K562 (cell line): ENCODE measurements at regions not wholly inside any gene's neighbourhood (a gene's known extent, or its start where the extent isn't known, plus 50 kb on each side); places are given as distances from the start of the nearest gene placed in this dataset.

ENCODE experiments used
- ATAC-seq: fragments of 200-7000 bp; cut with Tn5 transposase; 3 replicates; pipeline ENCODE4 v1.9.1; 2020; ENCODE audit warnings: moderate library complexity
- BruUV-seq: library from RNA; stranded (reverse); fragments of 400-500 nt; replicated peaks from 2 replicates; lab custom pipeline; 2021; lab: Mats Ljungman, UMichigan
- CTCF ChIA-PET: fragments of 300-600 bp; formaldehyde crosslinking; extraction: SDS; loops from one replicate; lab custom pipeline; 2021; ENCODE audit warnings: low intra/inter-chr PET ratio; lab: Yijun Ruan, JAX
- POLR2A ChIA-PET: fragments of 300-600, 350-650 bp; sonication (Branson Sonifier 250); formaldehyde crosslinking; extraction: SDS; loops from one replicate; lab custom pipeline; 2021; ENCODE audit warnings: antibody characterized with exemption, inconsistent platforms; lab: Yijun Ruan, JAX
- DNase-seq, 4 experiments: peaks; one replicate each; pipeline versions ENCODE4 v3.0.0 to v3.0.0-alpha.2; 2011 to 2018; ENCODE audit warnings: low spot score in 3 of 4, mixed read lengths in 3 of 4; ENCODE audit errors: extremely low read depth in 1 of 4
- FAIRE-seq: peaks from 2 replicates; lab custom pipeline; 2011; peaks lifted over from hg19 to GRCh38; lab: Jason Lieb, UNC
- H2AFZ ChIP-seq: 2 replicates; pipeline ENCODE4 v1.6.0; 2011; ENCODE audit warnings: low read depth, low read length, control low read depth, inconsistent platforms
- H3K27ac ChIP-seq: fragments of 200-600 bp; 3 replicates; pipeline ENCODE4 v1.8.0; 2011; ENCODE audit warnings: low read depth, mild to moderate bottlenecking, control low read depth, inconsistent platforms, low read length, moderate library complexity, mixed read lengths; ENCODE audit errors: extremely low read depth
- H3K27me3 ChIP-seq, 2 experiments: fragments of 300-600 bp in 1 of 2; 2 replicates in 1 of 2; 3 replicates in 1 of 2; pipeline versions ENCODE4 v1.6.0 to v1.8.0; 2011; ENCODE audit warnings: inconsistent platforms in 2 of 2, low read length in 2 of 2, mild to moderate bottlenecking in 1 of 2, mixed read lengths in 1 of 2, moderate library complexity in 1 of 2; ENCODE audit not compliant: control insufficient read depth in 2 of 2, insufficient read depth in 2 of 2
- H3K36me3 ChIP-seq: fragments of 300-600 bp; 3 replicates; pipeline ENCODE4 v1.8.0; 2011; ENCODE audit warnings: mild to moderate bottlenecking, low read length, inconsistent platforms; ENCODE audit not compliant: control insufficient read depth, insufficient read depth
- H3K4me1 ChIP-seq, 2 experiments: fragments of 200-600 bp in 1 of 2; replicated peaks in 1 of 2; 2 replicates in 1 of 2; 3 replicates in 1 of 2; pipeline versions ENCODE4 v1.5.1 to v1.8.0; 2011; ENCODE audit warnings: inconsistent platforms in 2 of 2, low read length in 2 of 2, mild to moderate bottlenecking in 1 of 2, mixed read lengths in 1 of 2, moderate library complexity in 1 of 2; ENCODE audit not compliant: control insufficient read depth in 2 of 2, insufficient read depth in 2 of 2
- H3K4me2 ChIP-seq: 2 replicates; pipeline ENCODE4 v1.6.1; 2011; ENCODE audit warnings: low read length, control low read depth, inconsistent platforms, mixed read lengths; ENCODE audit not compliant: insufficient read depth
- H3K4me3 ChIP-seq: fragments of 200-600 bp; sonication (generic), shearing (Covaris generic); 2 replicates; pipeline ENCODE4 v1.5.1; 2016; ENCODE audit warnings: control low read depth, inconsistent platforms
- H3K79me2 ChIP-seq: fragments of 200-600 bp; 3 replicates; pipeline ENCODE4 v1.8.0; 2011; ENCODE audit warnings: low read length, inconsistent platforms; ENCODE audit not compliant: control insufficient read depth, insufficient read depth
- H3K9ac ChIP-seq, 2 experiments: 2 replicates each; pipeline versions ENCODE4 v1.6.0 to v1.6.1; 2011; ENCODE audit warnings: low read depth in 2 of 2, low read length in 2 of 2, control low read depth in 1 of 2, inconsistent platforms in 1 of 2, mild to moderate bottlenecking in 1 of 2, mixed read lengths in 1 of 2; ENCODE audit not compliant: insufficient read depth in 1 of 2
- H3K9me1 ChIP-seq: one replicate; pipeline ENCODE4 v1.6.0; 2011; ENCODE audit warnings: inconsistent platforms, mild to moderate bottlenecking, low read length, moderate library complexity; ENCODE audit not compliant: control insufficient read depth, insufficient read depth
- H3K9me3 ChIP-seq: replicated peaks from 2 replicates; pipeline ENCODE4 v1.5.1; 2011; ENCODE audit warnings: low read depth, low read length, inconsistent platforms; ENCODE audit not compliant: control insufficient read depth, insufficient read depth
- H4K20me1 ChIP-seq: replicated peaks from 2 replicates; pipeline ENCODE4 v1.6.1; 2011; ENCODE audit warnings: low read length, inconsistent platforms, mixed read lengths; ENCODE audit not compliant: control insufficient read depth, insufficient read depth
- EHMT2 ChIP-seq: fragments of 450-650 bp; IDR thresholded peaks from 2 replicates; pipeline ENCODE4 v1.6.1; 2018; ENCODE audit warnings: antibody characterized with exemption
- MIER1 ChIP-seq: fragments of 450-650 bp; IDR thresholded peaks from 2 replicates; pipeline ENCODE4 v1.6.1; 2016; ENCODE audit warnings: antibody characterized with exemption, mild to moderate bottlenecking, low read depth
- POLR2H ChIP-seq: IDR thresholded peaks from 2 replicates; pipeline ENCODE4 v1.6.1; 2016; ENCODE audit warnings: missing genetic modification characterization, low read depth, mild to moderate bottlenecking, control low read depth, missing compliant biosample characterization, moderate library complexity
- WGBS: fragments of 100-300 bp; shearing (Covaris generic); methylation state at CpG from one replicate; pipeline ENCODE4 v1.1.6; 2016; ENCODE audit warnings: low coverage, mixed read lengths; ENCODE audit not compliant: insufficient coverage; ENCODE audit errors: missing lambda C conversion rate; 5-methylcytosine and 5-hydroxymethylcytosine counted together
- in situ Hi-C: fragments of 300-500 bp; cut with MboI; formaldehyde crosslinking; loops from 4 replicates; pipeline ENCODE4 v1.15.0; 2018; ENCODE audit warnings: inconsistent platforms, mixed read lengths
- intact Hi-C: fragments of 100-400 bp; cut with micrococcal nuclease; formaldehyde crosslinking; loops from 2 replicates; pipeline ENCODE4 v1.14.2; 2022
- TF ChIP-seq, protein P1 (sequence below), 2 experiments: fragments of 450-650 bp; formaldehyde crosslinking in 1 of 2; IDR thresholded peaks; 2 replicates each; pipeline versions ENCODE4 v1.4.0 to v1.6.1; 2014 to 2020; ENCODE audit warnings: mild to moderate bottlenecking in 2 of 2, borderline replicate concordance in 1 of 2, low read depth in 1 of 2

DNA sequence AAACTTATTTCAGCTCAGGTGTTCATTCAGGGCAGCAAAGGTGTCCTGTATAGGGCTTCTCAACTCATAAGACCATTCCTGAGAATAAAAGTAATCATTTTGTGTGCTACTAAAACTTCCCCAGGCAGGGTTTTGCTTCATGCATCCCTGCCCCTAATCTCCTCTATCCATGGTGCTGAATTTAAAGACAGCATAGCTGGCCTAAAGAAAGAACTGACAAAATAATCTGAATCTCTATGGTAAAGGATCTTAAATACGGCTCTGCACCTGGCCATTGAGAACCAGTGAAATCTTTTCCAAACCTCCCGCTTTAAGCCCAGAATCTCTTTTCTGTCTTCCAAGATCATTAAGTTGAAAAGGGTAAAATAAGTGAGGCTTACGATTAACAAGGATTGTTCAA lies 292.1 kb upstream of the KLHL29 start:
- no TSS peak for BruUV-seq
- Histone ChIP-seq H3K9me3 (no peaks in the 10 kb centered on the region), H3K27me3 (no peaks in the 10 kb centered on the region), H4K20me1 (no peaks in the 10 kb centered on the region), H3K4me1 (no peaks in the 10 kb centered on the region), H3K79me2 (no peaks in the 10 kb centered on the region), H3K9ac (no peak overlapping the region), H3K4me3 (no peak overlapping the region), H3K9me1 (no peaks in the 10 kb centered on the region), H3K27ac (no peak overlapping the region), H2AFZ (no peak overlapping the region), H3K4me2 (no peak overlapping the region), H3K36me3 (no peaks in the 10 kb centered on the region)
- DNase-seq: no peak
- ChIA-PET CTCF (no interaction called here), POLR2A (no interaction called here)
- ATAC-seq: no peak
- FAIRE-seq: no peak
- WGBS: 4% methylated on average over 3 of the region's 3 CpGs
- in situ Hi-C loops: no loop called here
- intact Hi-C loops: no loop called here
- no peak for TF ChIP-seq POLR2H
- peak; percentile 46; the same call in 1 of the 2 replicates for TF ChIP-seq MIER1
- TF ChIP-seq EHMT2: peak; percentile 62; the same call in 1 of the 2 replicates
- TF ChIP-seq, protein P1, sequence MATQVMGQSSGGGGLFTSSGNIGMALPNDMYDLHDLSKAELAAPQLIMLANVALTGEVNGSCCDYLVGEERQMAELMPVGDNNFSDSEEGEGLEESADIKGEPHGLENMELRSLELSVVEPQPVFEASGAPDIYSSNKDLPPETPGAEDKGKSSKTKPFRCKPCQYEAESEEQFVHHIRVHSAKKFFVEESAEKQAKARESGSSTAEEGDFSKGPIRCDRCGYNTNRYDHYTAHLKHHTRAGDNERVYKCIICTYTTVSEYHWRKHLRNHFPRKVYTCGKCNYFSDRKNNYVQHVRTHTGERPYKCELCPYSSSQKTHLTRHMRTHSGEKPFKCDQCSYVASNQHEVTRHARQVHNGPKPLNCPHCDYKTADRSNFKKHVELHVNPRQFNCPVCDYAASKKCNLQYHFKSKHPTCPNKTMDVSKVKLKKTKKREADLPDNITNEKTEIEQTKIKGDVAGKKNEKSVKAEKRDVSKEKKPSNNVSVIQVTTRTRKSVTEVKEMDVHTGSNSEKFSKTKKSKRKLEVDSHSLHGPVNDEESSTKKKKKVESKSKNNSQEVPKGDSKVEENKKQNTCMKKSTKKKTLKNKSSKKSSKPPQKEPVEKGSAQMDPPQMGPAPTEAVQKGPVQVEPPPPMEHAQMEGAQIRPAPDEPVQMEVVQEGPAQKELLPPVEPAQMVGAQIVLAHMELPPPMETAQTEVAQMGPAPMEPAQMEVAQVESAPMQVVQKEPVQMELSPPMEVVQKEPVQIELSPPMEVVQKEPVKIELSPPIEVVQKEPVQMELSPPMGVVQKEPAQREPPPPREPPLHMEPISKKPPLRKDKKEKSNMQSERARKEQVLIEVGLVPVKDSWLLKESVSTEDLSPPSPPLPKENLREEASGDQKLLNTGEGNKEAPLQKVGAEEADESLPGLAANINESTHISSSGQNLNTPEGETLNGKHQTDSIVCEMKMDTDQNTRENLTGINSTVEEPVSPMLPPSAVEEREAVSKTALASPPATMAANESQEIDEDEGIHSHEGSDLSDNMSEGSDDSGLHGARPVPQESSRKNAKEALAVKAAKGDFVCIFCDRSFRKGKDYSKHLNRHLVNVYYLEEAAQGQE (IDR thresholded peaks at IDR 0.05; ENCODE audit: borderline replicate concordance): peak; percentile 91
- TF ChIP-seq, protein P1 (CRISPR knock-in tag; IDR thresholded peaks at IDR 0.05; ENCODE audit: low read depth): peak; percentile 74; the same call in 1 of the 2 replicates
